SKM-1 (cell line): ENCODE measurements at regions not wholly inside any gene's neighbourhood (a gene's known extent, or its start where the extent isn't known, plus 50 kb on each side); places are given as distances from the start of the nearest gene placed in this dataset.
"Not testable (repeated sequence)": the region's sequence is repeated elsewhere in the genome, so short reads cannot be mapped to it uniquely, and the experiment has no call there.

Source experiments
- DNase-seq: peaks from one replicate; lab custom pipeline; 2025; ENCODE audit not compliant: unreplicated experiment; lab: John Stamatoyannopoulos, UW

GRCh38 chr15:44817797-44818196, 81.5 kb downstream of the TRIM69 start:
- DNase-seq = not testable (repeated sequence)

GRCh38 chr15:44819331-44819987, 83.1 kb downstream of the TRIM69 start:
- DNase-seq = not testable (repeated sequence)

DNA sequence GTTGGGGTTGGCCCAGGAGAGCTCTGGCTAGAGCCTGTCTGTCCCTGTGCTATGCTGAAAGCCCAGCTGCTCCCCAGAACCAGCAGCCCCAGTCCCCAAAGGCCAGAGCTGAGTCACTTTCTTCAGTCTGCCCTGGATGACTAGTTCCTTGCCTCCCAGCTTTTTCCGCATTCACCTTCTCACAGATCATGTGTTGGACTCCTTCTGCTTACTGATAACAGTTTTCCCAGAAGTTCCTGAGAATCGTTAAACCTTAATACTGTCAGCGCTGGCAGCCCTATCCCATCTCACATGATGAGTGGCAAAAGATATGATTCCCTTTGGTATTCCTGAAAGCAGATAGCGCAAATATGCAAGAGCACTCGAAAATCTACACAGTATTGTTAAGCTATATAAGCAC, 84.2 kb downstream of the TRIM69 start:
- not testable (repeated sequence) for DNase-seq

- DNase-seq = not testable (repeated sequence)
These were observed 84.6 kb downstream of the TRIM69 start for GRCh38 chr15:44820967-44821366.

DNA sequence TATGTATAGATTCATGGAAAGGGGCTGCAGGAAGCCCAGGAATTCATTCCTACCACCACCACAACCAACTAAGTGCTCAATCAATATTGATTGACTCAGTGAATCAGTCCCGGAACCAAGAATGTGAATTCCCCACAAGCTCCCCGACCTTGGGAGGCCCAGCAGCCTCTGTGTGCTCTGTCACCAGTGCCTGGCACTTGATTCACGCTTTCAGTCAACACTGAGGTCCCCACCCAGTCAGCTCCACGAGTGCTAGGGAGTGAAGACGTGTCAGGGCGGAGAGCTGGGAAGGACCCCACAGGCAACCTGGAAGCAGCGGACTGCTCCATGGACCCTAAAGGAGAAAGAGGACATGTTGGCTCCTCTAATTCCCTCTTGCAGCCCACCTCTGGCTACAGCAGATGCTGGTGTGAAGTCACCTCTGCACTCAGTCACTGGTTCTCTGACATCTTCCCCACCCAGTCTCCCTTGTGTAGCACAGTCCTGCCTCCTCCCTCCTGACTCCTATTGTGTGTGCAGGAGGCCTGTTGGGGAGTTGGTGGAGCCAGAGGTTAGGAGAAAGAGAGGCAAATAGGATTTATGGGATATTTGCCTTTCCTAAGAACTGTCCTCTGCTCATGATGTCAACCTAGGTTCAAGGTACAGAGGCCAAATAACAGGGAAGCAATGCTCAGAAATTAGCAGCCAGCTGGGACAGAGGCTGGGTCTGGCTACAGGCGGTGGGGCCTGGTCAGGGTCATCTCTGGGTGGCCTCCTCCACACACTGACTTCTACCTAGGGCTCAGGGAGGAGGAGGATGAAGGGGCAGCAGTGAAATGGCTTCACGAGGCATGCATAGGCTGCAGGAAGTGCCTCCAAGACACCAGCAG, 88.2 kb downstream of the TRIM69 start:
- not testable (repeated sequence) for DNase-seq

DNA sequence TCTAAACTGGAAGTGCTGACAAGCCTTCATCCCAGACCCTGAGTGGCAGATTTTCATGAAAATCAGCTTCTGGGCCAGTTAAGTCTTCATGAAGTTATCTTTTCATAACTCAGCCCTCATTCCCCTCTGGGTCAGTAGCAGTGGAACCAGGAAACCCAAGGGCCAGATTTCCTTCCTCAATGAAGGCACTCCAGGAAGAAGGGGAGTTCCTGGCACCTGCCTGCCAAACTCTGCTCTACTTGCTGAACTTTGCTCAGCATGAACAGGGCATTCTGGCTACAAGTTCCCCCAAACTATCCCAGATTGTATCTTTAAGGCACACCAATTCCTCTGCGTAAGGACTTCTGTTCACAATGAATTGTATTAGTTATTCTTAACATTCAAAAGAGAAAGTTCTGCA, 90.3 kb downstream of the TRIM69 start:
- not testable (repeated sequence) for DNase-seq

GRCh38 chr15:44828229-44828914, 92.0 kb downstream of the TRIM69 start:
- DNase-seq = not testable (repeated sequence)

DNA sequence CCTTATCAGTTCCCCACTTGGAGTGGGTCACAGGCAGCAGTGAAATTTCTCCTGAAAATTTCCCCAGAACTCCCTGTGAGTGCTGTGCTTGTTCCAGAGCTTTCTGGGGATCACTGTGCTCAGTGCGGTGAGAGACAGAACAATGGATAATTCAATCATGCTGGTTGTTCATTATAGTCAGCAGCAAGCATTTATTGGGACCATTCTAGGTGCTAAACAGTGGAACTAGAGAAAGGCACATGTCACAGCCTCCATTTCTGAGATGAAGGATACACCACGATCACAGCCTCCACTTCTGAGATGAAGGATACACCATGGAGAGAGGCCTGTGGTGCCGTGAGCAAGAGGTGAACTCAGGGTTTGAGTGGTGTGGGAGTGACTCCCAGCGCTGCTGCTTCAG, 92.8 kb downstream of the TRIM69 start:
- not testable (repeated sequence) for DNase-seq

DNA sequence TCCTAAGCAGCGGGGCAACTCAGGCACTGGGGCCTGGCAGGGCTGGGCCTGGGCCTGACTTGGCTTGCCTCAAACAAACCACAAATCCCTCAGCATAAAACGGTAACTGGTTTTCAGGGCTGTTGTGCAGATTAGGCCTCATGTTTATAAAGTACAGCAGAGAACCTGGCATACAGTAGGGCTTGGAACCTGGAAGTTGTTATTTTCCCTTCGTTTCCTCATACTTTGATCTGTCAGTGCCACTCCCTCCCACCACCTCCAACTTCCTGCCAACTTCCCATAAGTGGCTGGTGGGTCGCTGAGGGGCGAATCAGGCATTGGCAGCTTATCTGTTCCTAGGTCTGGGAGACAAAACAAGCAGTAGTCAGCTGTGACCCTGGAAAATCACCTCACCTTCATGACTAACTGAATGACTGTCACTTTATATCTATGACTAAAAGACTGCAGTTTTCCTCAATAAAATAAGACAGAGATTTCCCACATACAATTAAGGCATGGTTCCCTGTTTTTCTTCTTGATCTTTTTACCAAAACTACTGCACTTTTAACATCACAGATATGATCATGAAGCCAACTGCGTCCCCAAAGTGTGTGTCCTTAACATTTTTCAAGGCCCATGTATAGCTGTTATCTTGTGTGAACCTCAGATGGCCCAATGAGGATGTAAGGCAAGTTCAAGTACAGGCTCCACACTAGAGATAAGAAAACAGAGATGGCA, 94.5 kb downstream of the TRIM69 start:
- not testable (repeated sequence) for DNase-seq

DNA sequence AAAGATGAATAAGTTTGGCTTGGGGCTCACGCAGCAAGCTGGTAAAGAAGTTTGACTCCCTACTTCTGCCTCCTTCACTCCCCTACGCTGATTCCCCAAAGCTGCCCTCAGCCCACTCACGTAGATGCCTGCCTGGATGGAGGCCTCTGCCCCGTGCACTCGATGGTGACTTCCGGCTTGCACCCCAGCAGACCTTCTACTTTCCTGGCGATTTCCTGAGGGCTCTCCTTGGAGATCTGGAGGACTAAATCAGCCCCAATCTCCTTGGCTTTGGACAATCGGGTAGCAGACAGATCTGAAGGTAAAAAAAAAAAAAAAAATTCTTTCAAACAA, 95.0 kb downstream of the TRIM69 start:
- DNase-seq = not testable (repeated sequence)

DNA sequence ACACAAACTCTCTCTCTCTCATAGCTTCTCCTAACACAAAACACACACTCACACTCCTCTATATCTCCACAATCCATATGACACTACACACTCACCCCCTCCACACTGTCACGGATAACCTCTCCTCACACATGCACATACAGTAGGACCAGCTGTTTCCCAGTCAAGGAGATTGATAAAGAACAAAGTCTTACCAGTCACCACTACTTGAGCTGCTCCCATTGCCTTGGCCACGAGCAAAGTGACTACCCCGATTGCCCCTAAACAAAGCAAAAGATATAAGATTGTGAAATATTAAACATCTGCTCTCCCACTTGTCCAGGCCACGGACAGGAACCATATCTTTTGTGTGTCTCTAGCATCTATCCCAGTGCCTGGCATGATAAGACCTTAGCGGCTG, 95.8 kb downstream of the TRIM69 start:
- not testable (repeated sequence) for DNase-seq

GRCh38 chr15:44833081-44833480, 96.8 kb downstream of the TRIM69 start:
- DNase-seq = not testable (repeated sequence)

DNA sequence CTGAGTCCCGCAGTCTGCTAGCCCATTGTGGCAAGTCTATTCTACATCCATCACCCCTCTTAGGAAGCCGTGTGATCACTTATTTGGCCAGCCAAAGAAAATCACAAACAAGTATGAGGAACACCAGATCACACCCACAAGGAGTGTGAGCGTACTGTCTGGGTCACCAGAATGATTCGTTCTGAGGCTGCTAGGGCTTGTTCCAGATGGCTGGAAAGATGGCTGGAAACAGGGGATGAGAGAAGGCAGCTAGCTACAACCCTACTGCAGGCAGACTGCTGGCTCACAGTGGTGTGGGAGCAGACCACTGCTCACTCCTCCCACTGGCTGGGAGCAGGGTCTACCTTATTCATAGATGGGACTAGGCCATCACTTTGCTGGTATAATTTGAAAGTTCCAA, 97.4 kb downstream of the TRIM69 start:
- not testable (repeated sequence) for DNase-seq

DNA sequence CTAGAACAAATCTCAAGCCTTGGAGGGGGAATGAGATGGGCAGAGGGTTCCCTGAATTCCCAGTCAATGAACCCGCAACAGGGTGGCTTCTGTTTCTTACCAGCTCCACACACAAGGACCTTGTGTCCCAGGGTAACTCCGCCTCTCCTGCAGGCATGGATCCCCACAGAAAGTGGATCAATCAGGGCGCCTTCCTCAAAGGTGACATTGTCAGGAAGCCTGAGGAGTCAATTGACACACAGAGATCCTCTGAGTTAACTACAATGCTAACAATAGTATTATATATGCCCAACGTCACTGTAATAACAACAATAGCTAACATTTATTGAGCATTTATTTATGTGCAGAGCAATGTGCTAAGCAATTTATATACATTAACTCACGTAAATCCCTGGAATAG, 98.8 kb downstream of the TRIM69 start:
- not testable (repeated sequence) for DNase-seq

GRCh38 chr15:44836094-44836493, 99.8 kb downstream of the TRIM69 start:
- no peak for DNase-seq

- not testable (repeated sequence) for DNase-seq
These were observed 102.6 kb downstream of the TRIM69 start for GRCh38 chr15:44838929-44839328.

- not testable (repeated sequence) for DNase-seq
These were observed 105.4 kb downstream of the TRIM69 start for GRCh38 chr15:44841762-44842161.

- not testable (repeated sequence) for DNase-seq
These were observed 106.6 kb downstream of the TRIM69 start for GRCh38 chr15:44842883-44843282.

DNA sequence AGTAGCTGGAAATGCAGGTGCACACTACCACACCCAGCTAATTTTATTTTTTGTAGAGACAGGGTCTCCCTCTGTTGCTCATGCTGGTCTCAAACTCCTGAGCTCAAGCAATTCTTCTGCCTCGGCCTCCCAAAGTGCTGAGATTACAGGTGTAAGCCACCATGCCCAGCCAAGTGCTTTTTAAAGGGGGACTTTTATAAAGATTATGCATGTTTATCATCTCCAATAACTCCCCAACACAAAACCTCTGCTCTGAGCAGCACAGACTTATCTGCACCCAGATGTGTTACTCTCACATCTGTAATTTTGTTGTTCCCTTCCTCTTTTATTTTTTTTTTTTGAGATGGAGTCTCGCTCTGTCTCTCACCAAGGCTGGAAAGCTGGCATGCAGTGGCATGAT, 108.6 kb downstream of the TRIM69 start:
- DNase-seq = not testable (repeated sequence)

GRCh38 chr15:44846156-44846555, 109.8 kb downstream of the TRIM69 start:
- DNase-seq = not testable (repeated sequence)

DNA sequence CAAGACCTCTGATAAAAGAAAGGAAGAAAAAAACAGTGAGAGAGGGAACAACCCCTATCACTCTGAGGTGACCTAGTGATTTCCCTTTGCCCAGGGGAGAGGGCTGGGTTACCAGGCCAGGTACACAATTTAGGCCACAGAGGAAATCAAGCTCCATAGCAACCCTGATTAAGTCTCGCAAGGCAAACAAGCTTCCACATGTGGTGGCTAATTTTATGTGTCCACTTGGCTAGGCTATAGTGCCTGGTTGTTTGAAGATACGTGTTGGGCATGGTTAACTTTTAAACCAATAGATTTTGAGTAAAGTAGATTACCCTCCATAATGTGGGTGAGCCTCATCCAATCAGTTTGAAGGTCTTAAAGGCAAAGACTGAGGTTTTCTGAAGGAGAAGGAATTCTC, 108.9 kb upstream of the TERB2 start:
- DNase-seq = not testable (repeated sequence)
